HG03571 (cell line): ENCODE measurements at regions not wholly inside any gene's neighbourhood (a gene's known extent, or its start where the extent isn't known, plus 50 kb on each side); places are given as distances from the start of the nearest gene placed in this dataset.

Source experiments
- ATAC-seq: cut with Tn5 transposase; IDR thresholded peaks from one replicate; pipeline ENCODE4 v1.9.1; 2021; ENCODE audit not compliant: unreplicated experiment

DNA sequence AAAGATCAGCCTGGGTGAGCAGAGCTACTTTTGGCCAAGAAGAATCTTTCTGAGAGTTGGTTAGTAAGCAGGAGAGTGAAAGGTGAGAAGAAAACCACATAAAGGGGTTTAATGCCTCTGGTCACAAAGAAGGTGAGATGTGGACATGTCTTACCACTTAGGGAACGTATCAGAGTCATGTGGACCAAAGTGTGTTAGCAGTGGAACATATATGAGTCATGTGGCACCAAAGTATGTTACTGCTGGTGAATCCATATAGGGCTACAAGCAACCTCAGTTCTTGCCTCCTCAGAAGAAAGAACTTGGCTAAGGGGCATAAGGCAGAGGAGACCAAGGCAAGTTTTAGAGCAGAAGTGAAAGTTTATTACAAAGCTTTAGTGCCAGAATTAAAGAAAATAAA, 411.6 kb upstream of the NEGR1 start:
- no peak for ATAC-seq

- ATAC-seq, result no peak
Measured at GRCh38 chr1:72693376-72693775, 411.0 kb upstream of the NEGR1 start.

GRCh38 chr1:72690871-72691270, 408.5 kb upstream of the NEGR1 start:
- ATAC-seq, result no peak

DNA sequence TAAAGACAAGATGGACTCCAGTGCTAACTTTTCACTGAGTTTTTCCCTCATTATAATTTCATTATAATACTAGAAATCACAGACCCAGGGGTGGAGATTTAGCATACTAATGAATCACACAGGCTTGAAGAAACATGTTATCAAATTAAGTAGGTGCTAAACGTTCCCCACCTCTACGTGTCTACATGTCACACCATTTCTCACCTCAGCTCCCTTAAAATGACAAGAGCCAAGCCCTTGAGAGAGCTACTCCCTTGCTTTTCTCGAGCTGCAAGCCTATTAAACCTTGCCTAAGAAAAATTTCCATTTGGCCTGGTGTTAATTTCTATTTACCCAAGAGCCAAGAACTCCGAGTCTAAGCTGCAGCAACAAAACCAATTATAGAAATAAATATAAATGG, 396.3 kb upstream of the NEGR1 start:
- no peak for ATAC-seq

GRCh38 chr1:72670902-72671301, 388.6 kb upstream of the NEGR1 start:
- no peak for ATAC-seq

GRCh38 chr1:72662918-72663317, 380.6 kb upstream of the NEGR1 start:
- no peak for ATAC-seq

DNA sequence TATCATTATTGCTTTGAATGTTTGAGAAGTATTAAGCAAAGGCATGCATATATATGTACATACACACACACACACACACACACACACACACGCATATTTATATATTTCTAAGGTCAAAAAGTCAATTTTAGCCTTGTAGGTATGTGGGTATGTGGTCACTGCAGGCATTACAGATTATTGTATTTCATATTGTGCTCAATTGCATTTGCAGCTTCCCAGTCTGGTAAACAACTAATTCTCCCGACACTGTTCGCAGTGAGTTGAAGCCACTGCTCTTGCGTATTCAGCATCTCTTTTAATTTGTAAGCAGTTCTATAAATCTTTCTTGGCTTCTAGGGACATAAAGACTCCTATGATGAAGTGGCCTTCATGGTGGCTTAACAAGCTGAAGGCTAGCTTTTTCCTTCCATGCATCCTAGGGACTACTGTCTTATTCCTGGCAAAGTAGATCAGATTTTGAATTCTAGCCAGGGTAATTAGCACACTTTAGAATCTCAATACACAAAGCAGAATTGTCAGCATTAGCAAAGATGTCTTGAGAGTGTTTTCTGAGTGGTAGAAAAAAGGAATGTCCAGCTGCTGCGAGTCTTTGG, 368.6 kb upstream of the NEGR1 start:
- ATAC-seq, result no peak

DNA sequence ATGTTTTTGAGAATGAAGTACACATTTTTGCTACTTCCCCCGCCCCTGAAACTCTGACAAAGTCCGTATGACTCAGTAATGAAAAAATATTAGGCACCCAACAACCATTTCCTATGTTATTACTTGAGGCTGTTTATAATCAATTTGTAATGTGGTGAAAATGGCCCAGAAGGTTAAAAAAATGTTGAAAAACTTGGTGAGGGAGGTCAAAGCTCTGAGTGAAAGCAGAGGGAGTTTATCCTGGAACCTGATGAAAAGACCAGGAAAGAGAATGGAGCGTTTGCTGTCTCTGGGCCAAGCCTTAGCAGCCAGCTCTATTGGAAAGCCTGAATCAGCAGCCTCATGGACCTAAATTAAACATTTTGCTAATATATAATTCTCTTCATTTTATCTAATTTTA, 367.7 kb upstream of the NEGR1 start:
- no peak for ATAC-seq

- ATAC-seq, result no peak
Measured at GRCh38 chr1:72649211-72649888, 367.0 kb upstream of the NEGR1 start.

DNA sequence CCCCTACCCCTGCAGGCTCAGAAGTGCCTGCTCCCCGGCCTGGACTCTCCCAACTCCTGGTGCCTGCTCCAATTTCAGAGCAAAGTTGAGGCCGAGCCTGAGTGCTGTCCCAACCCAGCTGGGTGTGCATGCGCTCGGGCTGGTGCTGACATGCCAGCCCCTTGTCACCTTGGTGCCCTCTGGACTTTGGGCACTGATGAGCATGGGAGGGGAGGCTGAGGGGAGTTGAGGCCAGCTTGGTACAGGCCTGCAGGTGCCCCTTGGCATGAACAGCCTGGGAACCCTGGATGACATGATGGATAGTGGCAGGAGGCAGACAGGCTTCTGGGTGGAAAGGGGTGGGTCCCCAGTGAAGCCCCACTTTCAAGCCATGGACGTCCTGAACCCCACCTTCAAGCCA, 366.1 kb upstream of the NEGR1 start:
- ATAC-seq, result no peak

- no peak for ATAC-seq
Measured at GRCh38 chr1:72643142-72643541, 360.8 kb upstream of the NEGR1 start.

- no peak for ATAC-seq
Measured at GRCh38 chr1:72637593-72637992, 355.3 kb upstream of the NEGR1 start.

DNA sequence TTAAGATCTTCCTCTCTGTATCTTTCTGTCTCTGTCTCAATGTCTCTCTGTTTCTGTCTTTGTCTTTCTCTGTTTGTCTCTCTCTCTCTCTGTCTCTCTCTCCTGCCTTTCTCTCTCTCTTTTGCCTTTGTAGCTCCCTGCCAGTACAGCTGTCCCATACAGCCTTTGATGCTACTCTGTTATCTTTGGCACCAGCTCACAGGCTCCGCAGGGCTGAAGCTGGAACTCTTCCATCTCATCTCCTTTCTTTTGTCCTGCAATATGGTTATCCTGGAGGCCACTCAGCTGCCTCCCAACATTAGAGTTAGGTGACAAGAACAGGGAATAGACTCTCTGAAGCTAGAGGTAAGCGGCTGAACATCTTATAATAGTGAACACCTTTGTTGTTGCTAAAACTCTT, 354.3 kb upstream of the NEGR1 start:
- ATAC-seq, result no peak

DNA sequence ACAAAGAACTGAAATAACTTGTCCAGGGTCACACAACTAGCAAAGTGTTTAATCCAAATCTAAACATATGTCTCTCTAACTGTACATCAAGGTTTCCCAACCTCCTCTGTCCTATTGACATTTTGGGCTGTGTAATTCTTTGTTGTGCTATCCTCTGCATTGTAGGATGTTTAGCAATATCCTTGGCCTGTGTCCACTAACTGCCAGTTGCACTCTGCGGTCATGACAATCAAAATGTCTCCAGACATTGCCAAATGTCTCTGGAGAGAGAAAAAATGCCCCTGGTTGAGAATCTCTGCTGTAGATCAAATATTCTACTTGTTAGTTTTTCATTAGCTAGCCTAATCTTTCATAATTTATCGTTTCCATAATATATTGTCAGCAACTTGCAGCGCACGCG, 353.4 kb upstream of the NEGR1 start:
- no peak for ATAC-seq

- no peak for ATAC-seq
Measured at GRCh38 chr1:72634946-72635345, 352.6 kb upstream of the NEGR1 start.

DNA sequence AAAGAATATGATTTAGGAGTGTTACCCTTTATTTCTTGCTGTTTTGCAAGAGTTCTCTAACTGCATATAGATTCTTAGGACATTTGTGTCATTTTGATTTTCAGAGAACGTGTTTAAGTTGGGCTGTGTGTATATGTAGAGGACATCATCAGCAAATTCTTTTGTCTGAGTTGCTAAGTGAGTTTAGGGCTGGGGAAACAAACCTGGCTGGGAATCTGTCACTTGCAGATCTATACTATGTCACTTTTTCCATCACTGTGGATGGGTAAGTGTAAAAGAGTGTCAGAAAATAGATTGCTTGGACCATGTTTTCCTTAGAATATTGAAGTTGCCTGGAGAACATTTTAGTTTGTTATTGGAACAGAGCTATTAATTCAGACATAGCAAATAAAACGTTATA, 349.1 kb upstream of the NEGR1 start:
- ATAC-seq, result no peak

- no peak for ATAC-seq
Measured at GRCh38 chr1:72623299-72623708, 341.0 kb upstream of the NEGR1 start.

- ATAC-seq, result no peak
Measured at GRCh38 chr1:72620453-72620852, 338.1 kb upstream of the NEGR1 start.

DNA sequence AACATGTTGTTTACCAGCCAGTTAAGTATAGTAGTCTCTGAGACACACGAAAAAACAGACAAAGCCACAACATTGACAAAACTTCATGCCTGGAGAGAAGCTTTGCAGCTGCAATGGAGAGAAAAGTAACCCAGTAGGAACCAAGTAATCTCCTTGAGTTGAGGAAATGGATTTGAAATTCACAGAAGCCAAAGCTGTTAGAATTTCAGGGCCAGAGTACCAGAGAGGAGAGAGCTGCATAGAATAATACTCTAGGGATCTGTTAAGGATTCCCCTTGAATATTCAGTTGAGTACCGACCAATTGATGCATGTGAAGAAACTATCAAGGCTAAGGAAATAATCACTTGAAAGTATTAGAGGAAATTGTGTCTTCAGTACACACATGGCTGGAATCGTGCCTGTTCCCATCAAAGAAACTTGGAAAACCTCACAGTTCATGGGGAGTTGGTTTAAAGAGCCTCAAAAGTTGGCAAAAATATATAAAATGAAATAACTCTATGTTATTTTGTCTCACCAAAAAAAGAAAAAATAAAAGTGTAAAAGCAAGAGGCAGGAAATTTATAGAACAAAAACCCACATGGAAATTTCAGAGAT, 324.0 kb upstream of the NEGR1 start:
- no peak for ATAC-seq

- no peak for ATAC-seq
Measured at GRCh38 chr1:72601035-72601674, 318.8 kb upstream of the NEGR1 start.

- ATAC-seq, result no peak
Measured at GRCh38 chr1:72586023-72586685, 303.8 kb upstream of the NEGR1 start.

- no peak for ATAC-seq
Measured at GRCh38 chr1:72579629-72580028, 297.3 kb upstream of the NEGR1 start.
